22Rv1 (cell line): ENCODE measurements at regions not wholly inside any gene's neighbourhood (a gene's known extent, or its start where the extent isn't known, plus 50 kb on each side); places are given as distances from the start of the nearest gene placed in this dataset.

Experiments used
- ZFX ChIP-seq: fragments of 450-650 bp; IDR thresholded peaks from 2 replicates; pipeline ENCODE4 v1.6.1; 2017; ENCODE audit warnings: antibody characterized with exemption, borderline replicate concordance
- TF ChIP-seq, protein P1 (sequence below): fragments of 450-650 bp; IDR thresholded peaks from 2 replicates; pipeline ENCODE4 v1.5.1; 2017; ENCODE audit warnings: mild to moderate bottlenecking

DNA sequence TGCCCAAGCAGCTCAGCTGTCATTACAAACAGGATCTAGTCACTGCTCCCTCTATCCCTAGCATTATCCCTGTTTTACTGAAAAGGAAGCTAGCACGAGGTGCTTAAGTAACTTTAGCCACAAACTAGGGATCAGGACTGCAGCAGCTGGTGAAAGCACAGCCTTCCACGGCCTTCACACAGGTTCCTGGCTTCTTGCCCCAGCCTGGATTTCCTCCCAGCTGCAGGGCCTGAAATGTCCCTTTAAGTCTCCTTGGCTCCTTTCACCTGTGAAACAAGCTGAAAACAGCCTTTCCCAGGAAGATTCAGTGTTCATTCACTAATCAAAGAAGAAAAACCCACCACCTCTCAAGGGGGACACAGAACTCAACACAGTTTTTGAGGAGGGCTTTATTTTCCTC is 754.5 kb downstream of the DIAPH3 start:
- TF ChIP-seq, protein P1, sequence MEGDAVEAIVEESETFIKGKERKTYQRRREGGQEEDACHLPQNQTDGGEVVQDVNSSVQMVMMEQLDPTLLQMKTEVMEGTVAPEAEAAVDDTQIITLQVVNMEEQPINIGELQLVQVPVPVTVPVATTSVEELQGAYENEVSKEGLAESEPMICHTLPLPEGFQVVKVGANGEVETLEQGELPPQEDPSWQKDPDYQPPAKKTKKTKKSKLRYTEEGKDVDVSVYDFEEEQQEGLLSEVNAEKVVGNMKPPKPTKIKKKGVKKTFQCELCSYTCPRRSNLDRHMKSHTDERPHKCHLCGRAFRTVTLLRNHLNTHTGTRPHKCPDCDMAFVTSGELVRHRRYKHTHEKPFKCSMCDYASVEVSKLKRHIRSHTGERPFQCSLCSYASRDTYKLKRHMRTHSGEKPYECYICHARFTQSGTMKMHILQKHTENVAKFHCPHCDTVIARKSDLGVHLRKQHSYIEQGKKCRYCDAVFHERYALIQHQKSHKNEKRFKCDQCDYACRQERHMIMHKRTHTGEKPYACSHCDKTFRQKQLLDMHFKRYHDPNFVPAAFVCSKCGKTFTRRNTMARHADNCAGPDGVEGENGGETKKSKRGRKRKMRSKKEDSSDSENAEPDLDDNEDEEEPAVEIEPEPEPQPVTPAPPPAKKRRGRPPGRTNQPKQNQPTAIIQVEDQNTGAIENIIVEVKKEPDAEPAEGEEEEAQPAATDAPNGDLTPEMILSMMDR, result no peak
- no peak for TF ChIP-seq ZFX
